ENCODE measurements at regions not wholly inside any gene's neighbourhood (a gene's known extent, or its start where the extent isn't known, plus 50 kb on each side); places are given as distances from the start of the nearest gene placed in this dataset.

DNA sequence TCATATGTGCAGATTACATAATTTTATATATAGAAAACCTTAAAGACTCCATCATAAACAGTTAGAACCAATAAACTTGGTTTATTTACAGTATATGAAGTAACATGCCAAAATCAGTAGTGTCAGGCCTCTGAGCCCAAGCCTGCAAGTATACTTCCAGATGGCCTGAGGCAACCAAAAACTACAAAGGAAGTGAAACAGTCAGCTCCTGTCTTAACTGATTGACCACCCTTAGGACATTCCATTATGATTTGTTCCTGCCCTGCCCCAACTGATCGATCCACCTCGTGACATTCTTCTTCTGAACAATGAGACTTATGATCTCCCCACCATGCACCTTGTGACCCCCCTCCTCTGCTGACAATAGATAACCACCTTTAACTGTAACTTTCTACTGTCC lies 630.3 kb downstream of the AMY1C start:
- TF ChIP-seq POLR2A (IDR thresholded peaks at IDR 0.05; ENCODE audit: low read depth, low read length) (no peak), POLR2AphosphoS5 (IDR thresholded peaks at IDR 0.05; ENCODE audit: low read depth, low read length) (no peak), TAF1 (IDR thresholded peaks at IDR 0.05; ENCODE audit: borderline replicate concordance, low read depth, low read length) (no peak)
